NT2/D1 (cell line): ENCODE measurements at regions not wholly inside any gene's neighbourhood (a gene's known extent, or its start where the extent isn't known, plus 50 kb on each side); places are given as distances from the start of the nearest gene placed in this dataset.

Source experiments
- DNase-seq: peaks from one replicate; pipeline ENCODE4 v3.0.0-alpha.2; 2011; ENCODE audit warnings: low read depth, low spot score
- H3K27me3 ChIP-seq: 2 replicates; pipeline ENCODE4 v1.6.0; 2011; ENCODE audit warnings: mild to moderate bottlenecking; ENCODE audit not compliant: insufficient read length, insufficient read depth
- H3K36me3 ChIP-seq: 2 replicates; pipeline ENCODE4 v1.6.1; 2011; ENCODE audit warnings: mild to moderate bottlenecking, low read length, mixed read lengths; ENCODE audit not compliant: insufficient read depth, insufficient read length
- H3K4me1 ChIP-seq: 2 replicates; pipeline ENCODE4 v1.5.1; 2011; ENCODE audit not compliant: insufficient read depth, insufficient read length
- H3K4me3 ChIP-seq: 2 replicates; pipeline ENCODE4 v1.5.1; 2011; ENCODE audit warnings: low read depth; ENCODE audit not compliant: insufficient read length
- H3K9ac ChIP-seq: 2 replicates; pipeline ENCODE4 v1.6.0; 2011; ENCODE audit warnings: low read depth; ENCODE audit not compliant: insufficient read length
- H3K9me3 ChIP-seq: 2 replicates; pipeline ENCODE4 v1.5.1; 2011; ENCODE audit warnings: mild to moderate bottlenecking, low read length; ENCODE audit not compliant: insufficient read depth
- SUZ12 ChIP-seq: IDR thresholded peaks from 2 replicates; pipeline ENCODE4 v1.6.1; 2011; ENCODE audit not compliant: insufficient read length, insufficient read depth; ENCODE audit errors: extremely low read depth
- YY1 ChIP-seq: IDR thresholded peaks from 2 replicates; pipeline ENCODE4 v1.6.1; 2011; ENCODE audit not compliant: insufficient read length, insufficient read depth
- ZNF274 ChIP-seq: IDR thresholded peaks from 2 replicates; pipeline ENCODE4 v1.6.1; 2011; ENCODE audit warnings: mild to moderate bottlenecking, low read depth, low read length

GRCh38 chr7:87007038-87007437 is 52.4 kb downstream of the ELAPOR2 start:
- no peak overlapping the region for H3K9ac ChIP-seq
- H3K4me1 ChIP-seq, result no peaks in the 10 kb centered on the region
- no peak for DNase-seq
- H3K27me3 ChIP-seq, result no peaks in the 10 kb centered on the region
- TF ChIP-seq ZNF274 (no peak), YY1 (no peak), SUZ12 (no peak)
- no peaks in the 10 kb centered on the region for H3K36me3 ChIP-seq
- H3K4me3 ChIP-seq, result no peak overlapping the region
- no peaks in the 10 kb centered on the region for H3K9me3 ChIP-seq

- no peak for TF ChIP-seq YY1
- no peak for TF ChIP-seq ZNF274
- TF ChIP-seq SUZ12, result no peak
- no peaks in the 10 kb centered on the region for H3K27me3 ChIP-seq
- no peaks in the 10 kb centered on the region for H3K36me3 ChIP-seq
- H3K9me3 ChIP-seq, result no peaks in the 10 kb centered on the region
- DNase-seq, result no peak
- no peak overlapping the region for H3K4me3 ChIP-seq
- no peak overlapping the region for H3K9ac ChIP-seq
- H3K4me1 ChIP-seq, result no peaks in the 10 kb centered on the region
Measured at GRCh38 chr7:87004956-87005355, 54.5 kb downstream of the ELAPOR2 start.

DNA sequence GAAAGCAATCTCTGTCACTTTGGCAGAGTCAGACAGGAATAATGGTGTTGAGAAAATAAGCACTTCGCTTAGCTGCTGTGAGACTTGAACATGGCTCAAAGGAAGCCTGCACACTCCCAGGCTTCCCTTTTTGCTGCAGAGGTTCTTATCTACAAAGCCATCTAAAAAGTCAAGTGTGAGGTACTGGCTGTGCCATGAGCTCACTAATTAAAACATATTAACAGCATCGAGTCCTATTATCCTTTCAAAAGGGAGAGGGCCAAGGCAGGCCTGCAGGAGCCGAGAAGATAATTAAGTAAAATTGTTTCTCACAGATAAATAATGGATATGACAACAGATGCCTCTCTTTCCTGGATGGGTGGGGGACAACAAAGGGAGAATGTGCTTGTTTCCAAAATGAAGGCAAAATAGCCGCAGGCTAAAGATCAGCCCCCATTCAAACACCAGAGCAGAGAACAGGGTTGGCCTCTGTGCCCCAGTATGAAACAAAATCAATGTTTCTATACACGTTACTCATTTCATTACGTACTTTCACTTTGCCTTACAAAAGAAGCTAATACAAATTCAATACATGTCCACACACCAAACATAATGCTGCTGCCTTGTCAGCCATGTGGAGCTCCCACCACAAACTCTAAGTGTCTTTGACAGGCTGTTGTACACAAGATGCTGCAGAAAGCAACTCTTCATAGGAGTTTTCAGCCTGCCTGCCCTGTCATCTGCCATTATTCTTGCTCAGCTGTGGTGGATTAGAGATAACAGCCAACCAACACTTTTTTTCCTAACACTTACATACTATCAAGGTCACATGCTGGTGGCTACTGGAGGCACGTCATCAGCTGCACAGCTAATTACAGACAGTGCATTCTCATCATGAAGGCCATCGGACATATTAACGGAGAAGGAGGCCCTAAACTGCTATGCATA is 55.3 kb downstream of the ELAPOR2 start:
- TF ChIP-seq YY1 (no peak), SUZ12 (no peak), ZNF274 (no peak)
- no peaks in the 10 kb centered on the region for H3K9me3 ChIP-seq
- DNase-seq, result no peak
- no peaks in the 10 kb centered on the region for H3K36me3 ChIP-seq
- no peak overlapping the region for H3K4me3 ChIP-seq
- H3K9ac ChIP-seq, result no peak overlapping the region
- no peaks in the 10 kb centered on the region for H3K27me3 ChIP-seq
- no peaks in the 10 kb centered on the region for H3K4me1 ChIP-seq

DNA sequence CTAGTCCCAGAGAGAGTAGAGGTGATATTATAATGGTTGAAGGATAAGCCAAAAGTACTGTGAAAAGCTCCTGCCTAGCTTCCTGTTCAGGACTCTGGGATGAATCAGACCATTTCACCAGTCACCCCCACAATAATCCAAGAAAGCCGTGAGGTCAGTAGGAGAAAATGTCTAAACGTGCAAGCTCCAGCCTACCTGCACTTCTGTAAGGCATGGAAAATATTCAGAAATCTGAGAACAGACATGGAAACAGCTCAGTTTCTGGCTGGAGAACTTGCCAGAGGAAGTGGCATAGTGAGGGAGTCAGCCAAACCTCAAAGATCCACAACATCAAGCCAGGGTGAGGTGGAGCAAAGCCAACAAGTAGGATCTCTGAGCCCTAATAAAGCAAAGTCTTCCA is 58.2 kb downstream of the ELAPOR2 start:
- no peak overlapping the region for H3K4me3 ChIP-seq
- no peaks in the 10 kb centered on the region for H3K4me1 ChIP-seq
- no peak for DNase-seq
- no peaks in the 10 kb centered on the region for H3K27me3 ChIP-seq
- H3K9ac ChIP-seq, result no peak overlapping the region
- no peaks in the 10 kb centered on the region for H3K9me3 ChIP-seq
- no peaks in the 10 kb centered on the region for H3K36me3 ChIP-seq
- TF ChIP-seq SUZ12, result no peak
- no peak for TF ChIP-seq YY1
- TF ChIP-seq ZNF274, result no peak

- H3K4me3 ChIP-seq, result no peak overlapping the region
- no peaks in the 10 kb centered on the region for H3K36me3 ChIP-seq
- no peaks in the 10 kb centered on the region for H3K9me3 ChIP-seq
- H3K4me1 ChIP-seq, result no peaks in the 10 kb centered on the region
- no peak for TF ChIP-seq YY1
- no peak for TF ChIP-seq SUZ12
- no peak for TF ChIP-seq ZNF274
- no peak for DNase-seq
- H3K9ac ChIP-seq, result no peak overlapping the region
- no peaks in the 10 kb centered on the region for H3K27me3 ChIP-seq
Measured at GRCh38 chr7:87000344-87000743, 59.1 kb downstream of the ELAPOR2 start.

DNA sequence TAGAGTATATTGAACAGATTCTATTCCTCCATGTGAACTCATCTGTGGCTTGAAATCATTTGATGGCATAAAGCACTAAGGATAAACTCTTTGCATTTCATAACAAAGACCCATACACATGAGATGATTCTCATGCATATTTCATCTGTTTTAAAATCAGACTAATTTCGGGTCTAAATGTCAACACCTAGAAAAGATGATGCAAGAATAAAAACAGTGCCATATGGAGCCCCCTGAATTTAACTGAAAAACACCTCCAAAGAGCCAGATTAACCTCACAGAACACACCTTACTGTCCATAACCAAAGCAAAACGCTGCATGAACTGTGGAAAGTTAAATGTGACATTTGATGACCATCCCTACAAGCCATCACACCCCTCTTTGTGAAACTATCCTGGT is 59.7 kb downstream of the ELAPOR2 start:
- H3K9ac ChIP-seq, result no peak overlapping the region
- H3K9me3 ChIP-seq, result no peaks in the 10 kb centered on the region
- DNase-seq, result no peak
- no peaks in the 10 kb centered on the region for H3K27me3 ChIP-seq
- H3K4me1 ChIP-seq, result no peaks in the 10 kb centered on the region
- H3K36me3 ChIP-seq, result no peaks in the 10 kb centered on the region
- no peak for TF ChIP-seq YY1
- TF ChIP-seq ZNF274, result no peak
- TF ChIP-seq SUZ12, result no peak
- no peak overlapping the region for H3K4me3 ChIP-seq

GRCh38 chr7:86995814-86996213 is 63.6 kb downstream of the ELAPOR2 start:
- TF ChIP-seq ZNF274 (no peak), SUZ12 (no peak), YY1 (no peak)
- H3K27me3 ChIP-seq, result no peaks in the 10 kb centered on the region
- no peaks in the 10 kb centered on the region for H3K9me3 ChIP-seq
- no peak overlapping the region for H3K4me3 ChIP-seq
- no peak overlapping the region for H3K9ac ChIP-seq
- H3K36me3 ChIP-seq, result no peaks in the 10 kb centered on the region
- DNase-seq, result no peak
- H3K4me1 ChIP-seq, result no peaks in the 10 kb centered on the region
